IMR-90 (cell line): ENCODE measurements at regions not wholly inside any gene's neighbourhood (a gene's known extent, or its start where the extent isn't known, plus 50 kb on each side); places are given as distances from the start of the nearest gene placed in this dataset.

Experiments
- ATAC-seq: fragments of 200-7000 bp; cut with Tn5 transposase; 2 replicates; pipeline ENCODE4 v1.9.1; 2020; ENCODE audit warnings: low read depth, mild to moderate bottlenecking, moderate library complexity
- BruUV-seq: library from RNA; stranded (reverse); fragments of 400-500 nt; replicated peaks from 2 replicates; lab custom pipeline; 2021; lab: Mats Ljungman, UMichigan
- CTCF ChIA-PET: fragments of 300-600 bp; formaldehyde crosslinking; extraction: SDS; loops from one replicate; lab custom pipeline; 2021; ENCODE audit warnings: antibody characterized with exemption; lab: Yijun Ruan, JAX
- POLR2A ChIA-PET: fragments of 300-600 bp; sonication (Branson Sonifier 250); formaldehyde crosslinking; loops from one replicate; lab custom pipeline; 2022; ENCODE audit warnings: antibody characterized with exemption; ENCODE audit not compliant: unreplicated experiment; lab: Charles Lee
- DNase-seq: peaks from one replicate; pipeline ENCODE4 v3.0.0; 2013
- H2AFZ ChIP-seq: replicated peaks from 2 replicates; pipeline ENCODE3; 2013; ENCODE audit warnings: low read length, mild to moderate bottlenecking; ENCODE audit not compliant: poor library complexity
- H2AK5ac ChIP-seq: 2 replicates; pipeline ENCODE4 v1.6.1; 2013; ENCODE audit warnings: low read depth, low read length, inconsistent platforms
- H2AK9ac ChIP-seq: replicated peaks from 2 replicates; pipeline ENCODE3; 2013; ENCODE audit warnings: mild to moderate bottlenecking, low read depth, low read length, moderate library complexity; ENCODE audit not compliant: poor library complexity
- H2BK120ac ChIP-seq: 2 replicates; pipeline ENCODE4 v1.6.1; 2013; ENCODE audit warnings: low read depth, low read length, inconsistent platforms
- H2BK15ac ChIP-seq: 3 replicates; pipeline ENCODE4 v1.6.1; 2013; ENCODE audit warnings: low read depth, low read length, inconsistent platforms
- H2BK20ac ChIP-seq: 2 replicates; pipeline ENCODE4 v1.6.1; 2013; ENCODE audit warnings: low read depth, mild to moderate bottlenecking, inconsistent platforms, low read length, moderate library complexity
- H2BK5ac ChIP-seq: 2 replicates; pipeline ENCODE4 v1.6.1; 2013; ENCODE audit warnings: mild to moderate bottlenecking, low read depth, low read length, inconsistent platforms; ENCODE audit not compliant: poor library complexity, severe bottlenecking
- H3K14ac ChIP-seq: replicated peaks from 2 replicates; pipeline ENCODE4 v1.6.1; 2013; ENCODE audit warnings: low read depth, low read length, inconsistent platforms
- H3K18ac ChIP-seq: 2 replicates; pipeline ENCODE4 v1.6.1; 2013; ENCODE audit warnings: low read depth, low read length, control low read depth
- H3K23ac ChIP-seq: 2 replicates; pipeline ENCODE4 v1.6.1; 2013; ENCODE audit warnings: low read depth, low read length, inconsistent platforms
- H3K27ac ChIP-seq: 2 replicates; pipeline ENCODE4 v1.5.1; 2013; ENCODE audit warnings: mild to moderate bottlenecking, control low read depth, low read length; ENCODE audit not compliant: insufficient read depth
- H3K27me3 ChIP-seq: 2 replicates; pipeline ENCODE4 v1.6.1; 2013; ENCODE audit warnings: low read length; ENCODE audit not compliant: control insufficient read depth, insufficient read depth
- H3K36me3 ChIP-seq: 2 replicates; pipeline ENCODE4 v1.6.1; 2013; ENCODE audit warnings: low read length, mixed read lengths; ENCODE audit not compliant: control insufficient read depth, insufficient read depth
- H3K4ac ChIP-seq: 2 replicates; pipeline ENCODE4 v1.6.1; 2013; ENCODE audit warnings: low read depth, low read length, inconsistent platforms
- H3K4me1 ChIP-seq: 2 replicates; pipeline ENCODE4 v1.6.1; 2013; ENCODE audit warnings: low read length, mixed read lengths; ENCODE audit not compliant: control insufficient read depth, insufficient read depth
- H3K4me2 ChIP-seq: 2 replicates; pipeline ENCODE4 v1.6.1; 2013; ENCODE audit warnings: low read depth, mild to moderate bottlenecking, control low read depth, low read length, moderate library complexity
- H3K4me3 ChIP-seq: 2 replicates; pipeline ENCODE4 v1.5.1; 2013; ENCODE audit warnings: low read depth, mild to moderate bottlenecking, control low read depth, low read length, moderate library complexity; ENCODE audit not compliant: insufficient read depth
- H3K56ac ChIP-seq: 2 replicates; pipeline ENCODE4 v1.6.1; 2013; ENCODE audit warnings: low read length, inconsistent platforms; ENCODE audit not compliant: insufficient read depth; ENCODE audit errors: extremely low read depth
- H3K79me1 ChIP-seq, 2 experiments: 2 replicates each; pipeline ENCODE4 v1.6.1; 2013; ENCODE audit warnings: low read length in 2 of 2, inconsistent platforms in 1 of 2, low read depth in 1 of 2
- H3K9ac ChIP-seq: 2 replicates; pipeline ENCODE4 v1.6.1; 2013; ENCODE audit warnings: low read depth, low read length, control low read depth
- H3K9me1 ChIP-seq: 2 replicates; pipeline ENCODE4 v1.6.1; 2013; ENCODE audit warnings: low read length, inconsistent platforms; ENCODE audit not compliant: insufficient read depth
- H3K9me3 ChIP-seq: 2 replicates; pipeline ENCODE4 v1.6.1; 2013; ENCODE audit warnings: low read length; ENCODE audit not compliant: control insufficient read depth, insufficient read depth
- H4K20me1 ChIP-seq: 2 replicates; pipeline ENCODE4 v1.6.1; 2013; ENCODE audit warnings: low read length, inconsistent platforms; ENCODE audit not compliant: insufficient read depth
- H4K5ac ChIP-seq: 2 replicates; pipeline ENCODE4 v1.6.1; 2013; ENCODE audit warnings: mild to moderate bottlenecking, low read depth, low read length, control low read depth
- H4K8ac ChIP-seq, 2 experiments: 2 replicates each; pipeline ENCODE4 v1.6.1; 2013; ENCODE audit warnings: low read depth in 2 of 2, low read length in 2 of 2, control low read depth in 1 of 2, inconsistent platforms in 1 of 2
- H4K91ac ChIP-seq: 2 replicates; pipeline ENCODE4 v1.6.1; 2013; ENCODE audit warnings: low read depth, low read length, inconsistent platforms; ENCODE audit not compliant: insufficient read depth
- BHLHE40 ChIP-seq: fragments of 150-350 bp; IDR thresholded peaks from 2 replicates; pipeline ENCODE4 v1.6.1; 2016; ENCODE audit warnings: mild to moderate bottlenecking, low read depth, low read length
- CEBPB ChIP-seq: IDR thresholded peaks from 2 replicates; pipeline ENCODE4 v1.6.1; 2012; ENCODE audit warnings: low read depth, low read length, improper control_type of control experiment
- CHD1 ChIP-seq: IDR thresholded peaks from 2 replicates; pipeline ENCODE4 v1.6.1; 2012; ENCODE audit warnings: low read depth, low read length, improper control_type of control experiment
- CTCF ChIP-seq: conservative IDR thresholded peaks from 2 replicates; pipeline ENCODE4 v1.5.1; 2012; ENCODE audit warnings: mild to moderate bottlenecking, low read depth, low read length, improper control_type of control experiment
- ELK1 ChIP-seq: fragments of 150-350 bp; IDR thresholded peaks from 2 replicates; pipeline ENCODE4 v1.6.1; 2016; ENCODE audit warnings: low read depth, mild to moderate bottlenecking, low read length, moderate library complexity, borderline replicate concordance
- MAFK ChIP-seq: IDR thresholded peaks from 2 replicates; pipeline ENCODE4 v1.6.1; 2012; ENCODE audit warnings: low read depth, low read length, improper control_type of control experiment
- MAZ ChIP-seq: IDR thresholded peaks from 2 replicates; pipeline ENCODE4 v1.6.1; 2012; ENCODE audit warnings: low read depth, mild to moderate bottlenecking, low read length, improper control_type of control experiment, moderate library complexity, borderline replicate concordance
- MXI1 ChIP-seq: IDR thresholded peaks from 2 replicates; pipeline ENCODE4 v1.6.1; 2012; ENCODE audit warnings: low read depth, mild to moderate bottlenecking, low read length, moderate library complexity, borderline replicate concordance
- NFE2L2 ChIP-seq: fragments of 150-350 bp; IDR thresholded peaks from 2 replicates; pipeline ENCODE4 v1.6.1; 2016; ENCODE audit warnings: low read depth, mild to moderate bottlenecking, low read length
- POLR2A ChIP-seq: IDR thresholded peaks from 2 replicates; pipeline ENCODE4 v1.6.1; 2012; ENCODE audit warnings: mild to moderate bottlenecking, low read depth, low read length
- RAD21 ChIP-seq: IDR thresholded peaks from 2 replicates; pipeline ENCODE4 v1.6.1; 2012; ENCODE audit warnings: low read length, improper control_type of control experiment
- RCOR1 ChIP-seq: IDR thresholded peaks from 2 replicates; pipeline ENCODE4 v1.6.1; 2012; ENCODE audit warnings: mild to moderate bottlenecking, low read length, improper control_type of control experiment; ENCODE audit not compliant: insufficient replicate concordance
- RFX5 ChIP-seq: IDR thresholded peaks from 2 replicates; pipeline ENCODE4 v1.8.0; 2012; ENCODE audit warnings: low read depth, mild to moderate bottlenecking, low read length, moderate library complexity
- SMC3 ChIP-seq: fragments of 150-350 bp; IDR thresholded peaks from 2 replicates; pipeline ENCODE4 v1.6.1; 2016; ENCODE audit warnings: low read depth, mild to moderate bottlenecking, antibody characterized with exemption, low read length, moderate library complexity
- USF2 ChIP-seq: fragments of 150-350 bp; IDR thresholded peaks from 2 replicates; pipeline ENCODE4 v1.6.1; 2017; ENCODE audit warnings: mild to moderate bottlenecking, antibody characterized with exemption, low read length, low read depth
- WGBS, 2 experiments: methylation state at CpG; one replicate each; pipeline versions ENCODE4 v1.1.5 to v1.1.7; 2013; ENCODE audit warnings: missing lambda C conversion rate in 2 of 2; ENCODE audit not compliant: insufficient read length in 1 of 2; ENCODE audit errors: extremely low coverage in 2 of 2; 5-methylcytosine and 5-hydroxymethylcytosine counted together
- dilution Hi-C: fragments of 300-500 bp; cut with HindIII; formaldehyde crosslinking; loops from one replicate; pipeline ENCODE4 v1.14.3; 2018; ENCODE audit warnings: low sequenced_read_pairs; ENCODE audit not compliant: unreplicated experiment
- in situ Hi-C: fragments of 300-500 bp; cut with MboI; formaldehyde crosslinking; loops from 3 replicates; pipeline ENCODE4 v1.14.3; 2019; ENCODE audit warnings: low sequenced_read_pairs, inconsistent platforms, mixed read lengths
- intact Hi-C: fragments of 100-400 bp; cut with micrococcal nuclease; formaldehyde crosslinking; loops from 2 replicates; pipeline ENCODE4 v1.10.0; 2022

- ATAC-seq (no peak), DNase-seq (no peak)
- Histone ChIP-seq H4K8ac (no peak overlapping the region), H4K5ac (no peak overlapping the region), H3K36me3 (no peaks in the 10 kb centered on the region), H4K91ac (no peak overlapping the region), H4K20me1 (no peaks in the 10 kb centered on the region), H3K4me2 (no peak overlapping the region), H2BK5ac (no peak overlapping the region), H3K9ac (no peak overlapping the region), H2BK120ac (no peak overlapping the region), H2AK9ac (no peak overlapping the region), H2AK5ac (no peak overlapping the region), H3K14ac (no peak overlapping the region), H2BK20ac (no peak overlapping the region), H3K9me3 (no peaks in the 10 kb centered on the region), H3K4ac (no peak overlapping the region), H2AFZ (no peak overlapping the region), H3K4me1 (no peaks in the 10 kb centered on the region), H3K18ac (no peak overlapping the region), H3K79me1 (no peaks in the 10 kb centered on the region), H3K27me3 (peaks cover 19% of the 10 kb centered on the region), H3K27ac (no peak overlapping the region), H2BK15ac (no peak overlapping the region), H3K23ac (no peak overlapping the region), H3K4me3 (no peak overlapping the region), H3K9me1 (no peaks in the 10 kb centered on the region), H3K56ac (no peak overlapping the region)
- in situ Hi-C loops, result loop anchor here (5.0 to 10.0 kb wide), 2 partner anchors 65 to 347 kb away; no protein-coding TSS in a partner anchor
- no TSS peak for BruUV-seq
- 40% methylated on average over 2 of the region's 8 CpGs; no CpG with 5 or more reads in 1 of the 2 experiments for WGBS, 2 experiments
- no peak for TF ChIP-seq ELK1
- no peak for TF ChIP-seq NFE2L2
- TF ChIP-seq USF2, result no peak
- TF ChIP-seq SMC3, result no peak
- TF ChIP-seq CEBPB, result no peak
- no peak for TF ChIP-seq RAD21
- TF ChIP-seq CTCF, result no peak
- no peak for TF ChIP-seq MAFK
- no peak for TF ChIP-seq RCOR1
- TF ChIP-seq POLR2A, result no peak
- TF ChIP-seq MAZ, result no peak
- TF ChIP-seq MXI1, result no peak
- TF ChIP-seq CHD1, result no peak
- TF ChIP-seq RFX5, result no peak
- no peak for TF ChIP-seq BHLHE40
- ChIA-PET CTCF (no interaction called here), POLR2A (no interaction called here)
- intact Hi-C loops, result loop anchor here (5.0 kb wide), 6 partner anchors 172 to 777 kb away; no protein-coding TSS in a partner anchor
- dilution Hi-C loops, result no loop called here
Observed at GRCh38 chr9:38259519-38260218, 132.8 kb upstream of the ALDH1B1 start.
